Kasumi-1 (cell line): ENCODE measurements at regions not wholly inside any gene's neighbourhood (a gene's known extent, or its start where the extent isn't known, plus 50 kb on each side); places are given as distances from the start of the nearest gene placed in this dataset.
A peak's percentile ranks its signal among the peaks of the same experiment; 100 is the strongest.

Source experiments
- DNase-seq, 2 experiments: peaks; one replicate each; lab custom pipeline; 2025; lab: John Stamatoyannopoulos, UW

DNA sequence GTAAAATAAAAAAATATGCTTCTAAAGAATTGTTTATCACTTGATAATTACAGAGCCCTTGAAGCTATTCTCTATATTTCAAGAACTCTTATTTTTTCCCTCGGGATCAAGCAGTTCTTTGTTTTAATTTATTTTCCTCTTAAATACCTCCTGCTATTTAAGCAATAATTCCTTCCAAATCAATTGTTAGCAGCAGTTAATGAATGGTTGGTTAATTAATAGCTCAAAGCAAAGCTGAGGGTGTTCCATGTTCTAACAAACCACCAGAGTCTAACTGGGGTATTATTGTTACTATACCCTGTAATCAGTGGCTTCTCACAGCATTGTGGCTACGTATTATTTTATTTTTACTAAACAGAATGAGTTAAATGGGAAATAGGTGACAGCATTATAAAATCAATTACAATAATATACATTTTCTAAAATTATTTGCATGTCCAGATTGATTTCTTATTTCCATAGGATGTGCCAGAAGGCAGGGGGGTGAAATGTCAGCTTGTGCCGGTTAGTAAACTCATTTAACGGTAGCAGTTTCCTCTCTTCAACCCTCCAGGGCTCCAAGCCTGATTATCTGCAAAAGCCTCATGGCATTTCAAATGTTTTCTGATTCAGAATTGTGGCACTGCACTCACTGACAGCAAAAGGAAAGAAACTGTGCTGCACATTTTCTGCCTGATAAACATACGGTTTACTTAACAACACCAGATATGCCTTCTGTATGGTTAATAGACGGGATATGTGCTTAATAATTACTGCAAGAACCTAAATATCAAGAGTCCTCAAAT lies 286.9 kb upstream of the EMCN start:
- no peak for DNase-seq

DNA sequence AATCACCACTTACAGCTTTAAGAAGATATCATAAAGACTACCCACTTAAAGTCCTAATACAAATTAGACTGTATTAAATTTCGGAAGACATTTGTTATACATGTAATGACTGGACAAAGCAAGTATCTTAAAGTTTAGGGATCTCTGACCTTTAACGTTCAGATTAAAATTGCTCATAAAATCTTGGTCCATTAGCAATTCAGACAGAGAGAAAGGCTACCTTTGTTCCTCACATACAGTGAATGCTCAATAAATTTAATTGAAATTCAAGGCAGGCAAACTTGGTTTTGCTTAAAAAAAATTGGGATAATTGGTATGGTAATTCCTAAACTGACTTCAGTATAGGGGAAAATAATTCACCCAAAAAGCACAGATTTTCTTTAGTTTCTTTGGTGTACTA lies 285.9 kb upstream of the EMCN start:
- no peak for DNase-seq

DNA sequence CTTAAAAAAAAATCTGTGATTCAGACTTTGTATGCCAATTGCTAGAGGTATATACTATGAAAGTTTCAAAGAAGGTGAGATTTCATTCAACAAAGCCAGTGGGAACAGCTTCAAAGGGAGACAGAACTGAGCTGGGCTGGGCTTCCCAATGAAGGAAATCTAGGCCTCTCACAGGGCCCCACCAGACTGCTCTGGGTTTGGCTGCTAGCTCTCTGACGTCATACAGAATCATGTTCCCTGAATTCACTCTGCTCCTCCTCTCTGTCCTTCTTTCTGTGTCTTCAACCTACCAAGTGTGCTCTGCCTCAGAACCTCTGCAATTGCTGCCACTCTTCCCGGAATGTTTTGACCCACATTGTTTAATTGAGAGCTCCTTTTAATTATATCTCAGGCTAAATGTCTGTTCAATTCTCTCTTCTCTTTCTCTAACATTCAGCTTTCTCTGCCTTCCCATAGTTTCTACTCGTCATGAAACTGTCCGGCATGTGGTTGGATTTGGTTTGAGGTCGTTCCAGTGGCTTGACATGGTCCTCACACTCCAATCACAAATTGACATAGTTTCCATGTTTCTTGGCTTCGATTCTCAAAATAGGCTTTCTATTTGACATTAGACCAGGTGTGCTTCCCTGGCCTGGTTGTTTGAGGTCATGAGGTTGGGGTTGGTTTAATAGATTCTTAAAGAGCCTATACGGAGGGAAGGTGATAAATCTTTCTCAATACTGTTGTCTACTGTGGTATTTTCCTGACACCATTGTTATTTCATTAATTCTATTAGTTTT lies 282.1 kb upstream of the EMCN start:
- DNase-seq, result no peak

- DNase-seq, result no peak
These were observed 280.0 kb upstream of the EMCN start for GRCh38 chr4:100797791-100798190.

GRCh38 chr4:100797356-100797755 lies 279.5 kb upstream of the EMCN start:
- no peak for DNase-seq

DNA sequence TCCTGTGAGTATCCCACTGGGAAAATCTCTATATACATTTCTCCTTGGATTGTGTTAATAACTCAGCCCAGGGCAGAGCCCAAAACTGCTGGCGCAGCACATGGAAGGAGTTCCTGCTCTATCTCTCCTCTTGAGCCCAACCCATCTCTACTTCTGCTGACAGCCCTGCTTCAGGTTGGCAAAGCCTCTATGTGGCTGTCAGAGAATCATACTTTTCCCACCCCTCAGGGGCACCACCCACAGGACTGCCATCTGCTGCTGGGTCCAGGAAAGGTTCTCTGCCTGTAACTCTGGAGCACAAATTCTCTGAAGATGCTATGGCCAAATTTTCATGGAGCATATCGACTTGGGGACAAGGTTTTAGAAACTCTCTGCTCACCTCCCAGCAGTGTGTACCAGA lies 278.5 kb upstream of the EMCN start:
- no peak for DNase-seq

- DNase-seq, result no peak
These were observed 277.8 kb upstream of the EMCN start for GRCh38 chr4:100795581-100795980.

- DNase-seq, result no peak
These were observed 273.2 kb upstream of the EMCN start for GRCh38 chr4:100790836-100791615.

GRCh38 chr4:100789991-100790390 lies 272.2 kb upstream of the EMCN start:
- no peak for DNase-seq

GRCh38 chr4:100786481-100786880 lies 268.7 kb upstream of the EMCN start:
- no peak for DNase-seq

DNA sequence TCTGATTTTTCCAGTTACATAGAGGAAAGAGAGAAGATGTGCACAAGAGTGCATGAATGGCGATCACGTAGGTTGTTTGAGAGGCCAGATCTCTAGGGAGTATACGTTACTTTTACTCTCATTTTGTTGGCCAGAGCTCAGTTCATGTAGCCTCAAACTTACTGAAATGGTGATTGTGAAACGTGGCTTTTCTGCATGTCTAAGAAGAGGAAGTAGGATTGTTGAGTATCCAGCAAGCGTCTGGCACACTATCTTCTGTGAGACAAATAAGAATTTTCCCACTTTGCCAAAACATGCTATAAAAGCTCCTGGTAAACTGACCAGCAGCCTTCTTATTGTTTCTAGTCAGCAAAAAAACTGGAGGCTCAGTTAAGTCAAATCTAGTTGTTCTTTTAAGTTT lies 264.5 kb upstream of the EMCN start:
- peak; percentile 76 to 79 for DNase-seq

- no peak for DNase-seq
These were observed 263.6 kb upstream of the EMCN start for GRCh38 chr4:100781435-100781834.

GRCh38 chr4:100780126-100780525 lies 262.3 kb upstream of the EMCN start:
- no peak for DNase-seq

GRCh38 chr4:100778431-100778830 lies 260.6 kb upstream of the EMCN start:
- DNase-seq, result no peak

- DNase-seq, result no peak
These were observed 244.9 kb upstream of the EMCN start for GRCh38 chr4:100762738-100763137.

GRCh38 chr4:100754751-100755150 lies 236.9 kb upstream of the EMCN start:
- DNase-seq, result no peak

GRCh38 chr4:100746141-100746739 lies 228.4 kb upstream of the EMCN start:
- no peak for DNase-seq

GRCh38 chr4:100742045-100742444 lies 224.2 kb upstream of the EMCN start:
- peak; percentile 30 to 36 for DNase-seq

DNA sequence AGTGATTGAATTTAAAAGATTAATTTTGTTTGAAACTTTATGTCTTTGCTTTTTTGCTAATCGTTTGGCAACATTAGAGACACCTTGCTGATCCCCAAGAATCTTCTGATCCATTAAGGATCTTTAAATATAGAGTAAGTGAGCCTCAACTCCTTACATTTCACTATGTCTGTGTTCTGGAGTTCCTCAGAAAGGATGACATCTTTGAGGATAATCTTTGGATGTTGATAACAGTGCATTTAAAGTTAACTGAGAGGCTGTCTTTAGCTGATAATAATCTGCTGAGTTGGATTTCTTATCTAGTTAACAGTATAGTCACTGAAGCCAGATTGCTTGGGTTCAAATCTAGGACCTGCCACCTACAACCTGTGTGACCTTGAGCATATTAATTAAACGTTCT lies 221.6 kb upstream of the EMCN start:
- no peak for DNase-seq

- no peak for DNase-seq
These were observed 220.7 kb upstream of the EMCN start for GRCh38 chr4:100738196-100739165.
